ENCODE measurements at regions not wholly inside any gene's neighbourhood (a gene's known extent, or its start where the extent isn't known, plus 50 kb on each side); places are given as distances from the start of the nearest gene placed in this dataset.

DNA sequence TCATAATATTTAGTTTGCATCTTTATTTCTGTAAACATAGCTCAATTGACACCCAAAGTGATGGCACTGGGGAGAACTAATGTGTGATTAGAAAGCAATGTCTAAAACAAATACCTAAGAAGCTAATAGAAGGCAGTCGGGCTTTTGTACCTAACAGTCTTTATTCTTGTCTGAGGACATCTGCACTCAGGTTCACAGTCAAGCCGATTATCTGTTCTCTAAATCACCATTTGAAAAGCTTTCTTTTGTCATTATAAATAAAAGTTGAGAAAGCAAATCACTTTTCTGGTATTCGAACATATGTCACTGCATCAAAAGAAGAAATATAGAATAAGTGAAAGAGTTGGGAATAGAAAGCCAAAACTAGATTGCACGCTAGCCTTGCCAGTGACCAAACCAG lies 2037.9 kb upstream of the TENM3 start:
- WGBS = 100% methylated on average over 1 of the region's 4 CpGs
- no peak overlapping the region for H3K4ac ChIP-seq (ENCODE audit: low read depth in 1 of 2, low read length in 2 of 2)
- H2BK120ac ChIP-seq (ENCODE audit: low read depth, low read length) = no peak overlapping the region
- H3K23ac ChIP-seq (ENCODE audit: low read length in 2 of 2) = no peak overlapping the region
- no peak overlapping the region for H2BK12ac ChIP-seq (ENCODE audit: low read length in 2 of 2)
- H3K9me3 ChIP-seq (ENCODE audit: control insufficient read depth, low read length) = no peaks in the 10 kb centered on the region
- no peak overlapping the region for H3K18ac ChIP-seq (ENCODE audit: low read depth in 1 of 2, low read length in 2 of 2)
- H3K14ac ChIP-seq (ENCODE audit: low read length in 2 of 2) = no peak overlapping the region
- H3K27me3 ChIP-seq (ENCODE audit: control insufficient read depth in 1 of 2, insufficient read depth in 1 of 2, low read length in 2 of 2) = no peaks in the 10 kb centered on the region
- DNase-seq = no peak
- no peak overlapping the region for H3K4me3 ChIP-seq (ENCODE audit: insufficient read depth in 1 of 2, low read depth in 1 of 2, low read length in 2 of 2)
- no peak overlapping the region for H2AK5ac ChIP-seq (ENCODE audit: low read length, severe bottlenecking)
- peaks cover 3% of the 10 kb centered on the region for H3K79me1 ChIP-seq (replicated peaks; ENCODE audit: low read length, poor library complexity, severe bottlenecking)
- H3K27ac ChIP-seq (ENCODE audit: low read length, poor library complexity, severe bottlenecking) = no peak overlapping the region
- H4K91ac ChIP-seq (ENCODE audit: low read length) = no peak overlapping the region
- H2BK15ac ChIP-seq (ENCODE audit: low read depth, poor library complexity, severe bottlenecking) = no peak overlapping the region
- H3K4me1 ChIP-seq (ENCODE audit: control insufficient read depth, insufficient read depth, low read depth, low read length) = no peaks in the 10 kb centered on the region
- no peak overlapping the region for H3K4me2 ChIP-seq (ENCODE audit: low read length, poor library complexity, severe bottlenecking)
- H3K36me3 ChIP-seq (ENCODE audit: control insufficient read depth in 1 of 2, insufficient read depth in 2 of 2, low read depth in 1 of 2, low read length in 2 of 2) = no peaks in the 10 kb centered on the region
- no peak overlapping the region for H2BK5ac ChIP-seq (ENCODE audit: low read depth, low read length, poor library complexity, severe bottlenecking)
- H4K8ac ChIP-seq (ENCODE audit: low read length) = no peak overlapping the region
- H2AFZ ChIP-seq (ENCODE audit: low read depth, low read length) = no peak overlapping the region
- no peak overlapping the region for H3K9ac ChIP-seq (ENCODE audit: low read length)

DNA sequence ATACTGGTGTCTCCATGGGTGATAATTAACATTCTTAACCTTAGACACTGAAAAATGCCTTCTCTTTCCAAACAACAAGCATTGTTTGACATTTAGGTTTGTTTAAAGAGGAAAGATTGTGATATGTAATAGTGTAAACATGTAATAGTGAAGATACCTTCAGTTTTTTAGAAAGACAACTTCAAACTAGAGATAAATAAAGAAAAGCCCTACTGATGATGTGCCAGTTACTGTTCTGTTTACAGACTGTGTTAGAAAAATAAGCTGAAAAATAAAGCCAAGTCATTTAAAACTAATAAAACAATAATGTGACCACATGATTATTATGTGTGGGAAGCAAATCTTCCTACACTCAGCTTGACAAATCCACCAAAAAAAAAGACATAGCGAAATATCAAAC lies 2035.3 kb upstream of the TENM3 start:
- DNase-seq = peak; percentile 1
- H3K18ac ChIP-seq (ENCODE audit: low read depth in 1 of 2, low read length in 2 of 2) = no peak overlapping the region
- no peaks in the 10 kb centered on the region for H3K27me3 ChIP-seq (ENCODE audit: control insufficient read depth in 1 of 2, insufficient read depth in 1 of 2, low read length in 2 of 2)
- H3K4ac ChIP-seq (ENCODE audit: low read depth in 1 of 2, low read length in 2 of 2) = no peak overlapping the region
- no peak overlapping the region for H2BK12ac ChIP-seq (ENCODE audit: low read length in 2 of 2)
- H3K14ac ChIP-seq (ENCODE audit: low read length in 2 of 2) = no peak overlapping the region
- no CpG with 5 or more reads among the region's 1 CpG for WGBS
- H3K4me3 ChIP-seq (ENCODE audit: insufficient read depth in 1 of 2, low read depth in 1 of 2, low read length in 2 of 2) = no peak overlapping the region
- no peak overlapping the region for H2BK120ac ChIP-seq (ENCODE audit: low read depth, low read length)
- H3K23ac ChIP-seq (ENCODE audit: low read length in 2 of 2) = no peak overlapping the region
- no peak overlapping the region for H2AFZ ChIP-seq (ENCODE audit: low read depth, low read length)
- H2BK5ac ChIP-seq (ENCODE audit: low read depth, low read length, poor library complexity, severe bottlenecking) = no peak overlapping the region
- H4K8ac ChIP-seq (ENCODE audit: low read length) = no peak overlapping the region
- no peak overlapping the region for H2BK15ac ChIP-seq (ENCODE audit: low read depth, poor library complexity, severe bottlenecking)
- no peak overlapping the region for H3K9ac ChIP-seq (ENCODE audit: low read length)
- H4K91ac ChIP-seq (ENCODE audit: low read length) = no peak overlapping the region
- H3K4me1 ChIP-seq (ENCODE audit: control insufficient read depth, insufficient read depth, low read depth, low read length) = no peaks in the 10 kb centered on the region
- no peak overlapping the region for H2AK5ac ChIP-seq (ENCODE audit: low read length, severe bottlenecking)
- peaks cover 3% of the 10 kb centered on the region for H3K79me1 ChIP-seq (replicated peaks; ENCODE audit: low read length, poor library complexity, severe bottlenecking)
- H3K9me3 ChIP-seq (ENCODE audit: control insufficient read depth, low read length) = no peaks in the 10 kb centered on the region
- no peak overlapping the region for H3K4me2 ChIP-seq (ENCODE audit: low read length, poor library complexity, severe bottlenecking)
- H3K27ac ChIP-seq (ENCODE audit: low read length, poor library complexity, severe bottlenecking) = no peak overlapping the region
- no peaks in the 10 kb centered on the region for H3K36me3 ChIP-seq (ENCODE audit: control insufficient read depth in 1 of 2, insufficient read depth in 2 of 2, low read depth in 1 of 2, low read length in 2 of 2)

DNA sequence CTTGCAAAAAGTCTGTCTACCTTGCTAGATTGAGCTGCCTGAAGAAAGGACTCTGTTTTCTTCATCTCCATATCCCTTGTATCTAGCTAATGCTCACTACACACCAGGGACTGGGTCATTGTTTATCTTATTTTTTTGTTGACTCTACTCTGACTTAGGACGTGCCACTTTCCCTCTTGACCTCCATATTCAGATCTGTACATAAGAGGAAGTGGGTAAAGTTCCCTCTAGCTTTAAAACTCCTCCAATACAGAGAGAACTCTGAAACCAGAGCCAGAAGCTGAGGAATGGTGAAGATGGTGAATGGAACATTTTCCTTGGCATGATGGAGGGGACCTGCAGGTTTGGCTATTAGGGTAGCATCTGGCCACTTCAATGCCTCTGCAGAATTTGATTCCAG lies 2026.1 kb upstream of the TENM3 start:
- no peak overlapping the region for H4K8ac ChIP-seq (ENCODE audit: low read length)
- no peaks in the 10 kb centered on the region for H3K79me1 ChIP-seq (replicated peaks; ENCODE audit: low read length, poor library complexity, severe bottlenecking)
- no peak overlapping the region for H3K14ac ChIP-seq (ENCODE audit: low read length in 2 of 2)
- H3K18ac ChIP-seq (ENCODE audit: low read depth in 1 of 2, low read length in 2 of 2) = no peak overlapping the region
- no peak overlapping the region for H2BK12ac ChIP-seq (ENCODE audit: low read length in 2 of 2)
- H3K27me3 ChIP-seq (ENCODE audit: control insufficient read depth in 1 of 2, insufficient read depth in 1 of 2, low read length in 2 of 2) = no peaks in the 10 kb centered on the region
- H4K91ac ChIP-seq (ENCODE audit: low read length) = no peak overlapping the region
- H3K9ac ChIP-seq (ENCODE audit: low read length) = no peak overlapping the region
- H2AFZ ChIP-seq (ENCODE audit: low read depth, low read length) = no peak overlapping the region
- no CpG with 5 or more reads among the region's 1 CpG for WGBS
- H3K36me3 ChIP-seq (ENCODE audit: control insufficient read depth in 1 of 2, insufficient read depth in 2 of 2, low read depth in 1 of 2, low read length in 2 of 2) = peaks cover 0 to 15% of the 10 kb centered on the region in 2 experiments
- no peak overlapping the region for H2AK5ac ChIP-seq (ENCODE audit: low read length, severe bottlenecking)
- H3K4ac ChIP-seq (ENCODE audit: low read depth in 1 of 2, low read length in 2 of 2) = no peak overlapping the region
- H3K23ac ChIP-seq (ENCODE audit: low read length in 2 of 2) = no peak overlapping the region
- H3K4me3 ChIP-seq (ENCODE audit: insufficient read depth in 1 of 2, low read depth in 1 of 2, low read length in 2 of 2) = no peak overlapping the region
- peaks cover 16% of the 10 kb centered on the region for H3K9me3 ChIP-seq (ENCODE audit: control insufficient read depth, low read length)
- no peak overlapping the region for H2BK15ac ChIP-seq (ENCODE audit: low read depth, poor library complexity, severe bottlenecking)
- H3K4me1 ChIP-seq (ENCODE audit: control insufficient read depth, insufficient read depth, low read depth, low read length) = peaks cover 3% of the 10 kb centered on the region
- H3K4me2 ChIP-seq (ENCODE audit: low read length, poor library complexity, severe bottlenecking) = no peak overlapping the region
- H2BK5ac ChIP-seq (ENCODE audit: low read depth, low read length, poor library complexity, severe bottlenecking) = no peak overlapping the region
- no peak overlapping the region for H2BK120ac ChIP-seq (ENCODE audit: low read depth, low read length)
- H3K27ac ChIP-seq (ENCODE audit: low read length, poor library complexity, severe bottlenecking) = no peak overlapping the region
- no peak for DNase-seq

DNA sequence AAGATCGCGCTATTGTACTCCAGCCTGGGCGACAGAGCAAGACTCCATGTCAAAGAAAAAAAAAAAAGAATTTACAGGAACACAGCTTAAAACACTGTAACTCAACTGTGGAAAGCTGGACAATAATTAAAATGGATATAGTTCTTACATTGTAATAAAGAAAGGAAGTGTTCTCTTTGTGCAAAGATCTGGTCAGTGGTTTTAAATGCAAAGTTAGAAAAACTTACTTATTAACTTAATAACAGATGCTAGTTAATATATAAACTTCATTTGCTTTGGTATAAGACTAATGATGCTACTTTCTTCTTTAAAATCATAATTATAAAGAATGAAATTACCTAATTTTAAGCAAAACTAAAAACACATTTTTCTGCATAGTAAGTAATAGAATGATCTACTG lies 2024.1 kb upstream of the TENM3 start:
- no peak overlapping the region for H3K18ac ChIP-seq (ENCODE audit: low read depth in 1 of 2, low read length in 2 of 2)
- H4K8ac ChIP-seq (ENCODE audit: low read length) = no peak overlapping the region
- H2AFZ ChIP-seq (ENCODE audit: low read depth, low read length) = no peak overlapping the region
- H2BK5ac ChIP-seq (ENCODE audit: low read depth, low read length, poor library complexity, severe bottlenecking) = no peak overlapping the region
- H3K27me3 ChIP-seq (ENCODE audit: control insufficient read depth in 1 of 2, insufficient read depth in 1 of 2, low read length in 2 of 2) = no peaks in the 10 kb centered on the region
- no peak overlapping the region for H3K4me2 ChIP-seq (ENCODE audit: low read length, poor library complexity, severe bottlenecking)
- peak overlapping the region; percentile 51 for H3K27ac ChIP-seq (ENCODE audit: low read length, poor library complexity, severe bottlenecking)
- DNase-seq = no peak
- H2BK15ac ChIP-seq (ENCODE audit: low read depth, poor library complexity, severe bottlenecking) = no peak overlapping the region
- no peak overlapping the region for H3K4me3 ChIP-seq (ENCODE audit: insufficient read depth in 1 of 2, low read depth in 1 of 2, low read length in 2 of 2)
- no peak overlapping the region for H3K4ac ChIP-seq (ENCODE audit: low read depth in 1 of 2, low read length in 2 of 2)
- no peak overlapping the region for H2BK120ac ChIP-seq (ENCODE audit: low read depth, low read length)
- H3K4me1 ChIP-seq (ENCODE audit: control insufficient read depth, insufficient read depth, low read depth, low read length) = peaks cover 3% of the 10 kb centered on the region
- WGBS = 100% methylated on average over 1 of the region's 3 CpGs
- H2BK12ac ChIP-seq (ENCODE audit: low read length in 2 of 2) = no peak overlapping the region
- no peaks in the 10 kb centered on the region for H3K79me1 ChIP-seq (replicated peaks; ENCODE audit: low read length, poor library complexity, severe bottlenecking)
- H3K9ac ChIP-seq (ENCODE audit: low read length) = no peak overlapping the region
- H3K23ac ChIP-seq (ENCODE audit: low read length in 2 of 2) = no peak overlapping the region
- H3K14ac ChIP-seq (ENCODE audit: low read length in 2 of 2) = no peak overlapping the region
- peaks cover 0 to 15% of the 10 kb centered on the region in 2 experiments for H3K36me3 ChIP-seq (ENCODE audit: control insufficient read depth in 1 of 2, insufficient read depth in 2 of 2, low read depth in 1 of 2, low read length in 2 of 2)
- peaks cover 16% of the 10 kb centered on the region for H3K9me3 ChIP-seq (ENCODE audit: control insufficient read depth, low read length)
- H4K91ac ChIP-seq (ENCODE audit: low read length) = no peak overlapping the region
- H2AK5ac ChIP-seq (ENCODE audit: low read length, severe bottlenecking) = no peak overlapping the region

Measured in mesenchymal stem cell (in vitro differentiated cells and primary cell).